Activated T-cell treated with anti-CD3 and anti-CD28 coated beads for 1 hour (primary cell): ENCODE measurements at regions not wholly inside any gene's neighbourhood (a gene's known extent, or its start where the extent isn't known, plus 50 kb on each side); places are given as distances from the start of the nearest gene placed in this dataset.

Source experiments
- DNase-seq: peaks from one replicate; pipeline ENCODE4 v3.0.0-alpha.2; 2020; ENCODE audit warnings: low read depth

DNA sequence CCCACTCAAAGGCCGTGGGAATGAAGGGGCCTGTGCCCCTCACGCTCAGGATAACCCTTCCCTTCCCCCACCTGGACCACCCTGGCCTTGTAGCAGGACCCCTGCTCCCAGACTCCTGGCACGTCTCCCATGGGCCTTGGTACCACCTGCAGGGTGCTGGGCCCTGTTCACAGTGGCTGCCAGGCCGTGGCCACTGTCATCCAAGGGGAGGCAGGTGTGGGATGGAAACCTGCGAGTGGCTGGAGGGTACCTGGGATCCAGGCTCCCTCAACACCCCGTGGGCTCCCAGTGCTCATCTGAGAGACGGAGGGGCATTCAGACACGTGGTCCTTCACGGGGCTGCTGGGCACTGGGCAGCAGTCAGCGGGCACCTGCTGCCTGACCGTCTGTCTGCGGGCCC is 75.6 kb upstream of the CIBAR2 start:
- DNase-seq = no peak

DNA sequence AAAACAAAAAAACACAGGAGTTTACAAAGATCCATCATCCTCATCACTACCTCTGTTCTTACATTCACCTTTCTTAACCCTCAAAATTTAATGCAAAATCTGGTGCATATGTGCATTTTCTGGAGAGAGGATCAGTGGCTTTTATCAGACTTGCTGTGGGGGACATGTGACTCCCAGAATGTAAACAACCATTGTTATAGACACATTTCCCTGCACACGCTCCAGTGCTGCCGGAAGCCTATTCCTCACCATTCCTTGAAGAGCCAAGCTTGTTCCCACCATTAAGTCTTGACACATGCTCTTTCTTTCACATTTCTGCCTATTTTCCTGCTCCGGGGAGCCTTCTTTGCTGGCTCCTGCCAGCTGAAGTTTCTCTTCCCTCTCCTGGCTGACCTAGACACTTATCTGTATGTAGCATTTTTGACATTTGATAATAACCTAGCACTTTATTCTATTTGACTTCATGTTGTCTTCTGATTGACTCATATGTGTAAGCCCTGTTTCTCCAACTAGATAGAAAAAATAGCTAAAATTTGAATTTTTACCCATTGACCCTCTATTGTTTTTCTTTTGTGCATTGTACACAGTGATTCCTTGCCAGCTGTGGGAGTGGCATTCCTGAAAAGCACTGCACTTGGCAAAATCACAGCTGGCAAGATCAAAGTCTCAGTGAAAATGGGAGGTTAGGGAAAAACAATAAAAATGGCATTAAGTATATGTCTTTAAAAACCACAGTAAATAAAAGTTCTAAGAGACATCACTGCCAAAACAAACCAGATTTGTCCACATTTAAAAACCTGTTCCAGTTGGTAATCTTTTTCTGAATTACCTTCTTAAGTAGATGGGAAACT is 76.8 kb upstream of the CIBAR2 start:
- no peak for DNase-seq

DNA sequence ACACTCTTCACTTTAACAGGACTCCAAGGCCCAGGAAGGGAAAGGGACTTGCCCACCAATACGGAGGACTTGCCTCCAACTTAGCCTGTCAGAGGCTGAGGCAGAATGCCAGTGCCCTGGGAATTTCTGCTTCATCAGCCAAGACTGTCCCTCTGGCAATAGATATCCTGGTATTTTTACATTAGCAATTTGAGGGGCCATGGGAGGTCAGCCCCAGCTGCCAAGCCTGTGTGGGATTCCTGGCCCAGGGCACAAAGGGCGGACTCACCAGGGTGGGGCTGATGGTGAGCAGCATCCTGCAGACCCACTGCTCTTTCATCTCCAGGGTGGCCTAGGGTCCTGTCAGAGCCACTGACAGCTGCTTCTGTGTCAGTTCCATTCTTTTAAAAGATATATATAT is 78.3 kb upstream of the CIBAR2 start:
- DNase-seq = no peak

DNA sequence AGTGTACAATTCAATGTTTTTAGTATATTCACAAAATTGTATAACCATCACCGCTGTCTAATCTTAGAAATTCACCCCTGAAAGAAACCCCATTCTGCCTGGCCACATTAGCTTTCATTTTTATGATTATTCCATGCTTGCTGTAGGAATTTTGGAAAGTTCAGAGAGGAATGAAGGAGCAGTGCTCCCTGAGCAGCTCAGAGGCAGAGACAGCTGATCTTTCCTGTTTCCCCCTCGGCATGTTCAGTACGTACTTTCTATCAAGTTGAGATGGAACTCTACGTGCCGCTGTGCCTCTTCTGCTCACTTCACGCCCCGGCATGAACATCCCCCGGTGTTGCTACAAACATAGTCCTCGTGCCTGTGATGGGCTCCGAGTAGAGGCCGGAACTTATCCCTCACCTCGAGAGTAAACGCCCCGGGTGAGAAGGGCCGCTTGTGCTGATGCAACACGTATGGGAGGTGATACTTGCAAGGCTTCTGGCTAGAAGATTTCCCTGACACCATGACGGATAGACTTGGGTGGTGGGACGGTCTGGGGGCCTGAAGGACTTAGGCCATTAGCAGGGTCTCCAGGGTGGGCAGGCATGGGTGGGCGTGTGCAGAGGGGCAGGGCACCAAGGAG is 79.2 kb upstream of the CIBAR2 start:
- no peak for DNase-seq

DNA sequence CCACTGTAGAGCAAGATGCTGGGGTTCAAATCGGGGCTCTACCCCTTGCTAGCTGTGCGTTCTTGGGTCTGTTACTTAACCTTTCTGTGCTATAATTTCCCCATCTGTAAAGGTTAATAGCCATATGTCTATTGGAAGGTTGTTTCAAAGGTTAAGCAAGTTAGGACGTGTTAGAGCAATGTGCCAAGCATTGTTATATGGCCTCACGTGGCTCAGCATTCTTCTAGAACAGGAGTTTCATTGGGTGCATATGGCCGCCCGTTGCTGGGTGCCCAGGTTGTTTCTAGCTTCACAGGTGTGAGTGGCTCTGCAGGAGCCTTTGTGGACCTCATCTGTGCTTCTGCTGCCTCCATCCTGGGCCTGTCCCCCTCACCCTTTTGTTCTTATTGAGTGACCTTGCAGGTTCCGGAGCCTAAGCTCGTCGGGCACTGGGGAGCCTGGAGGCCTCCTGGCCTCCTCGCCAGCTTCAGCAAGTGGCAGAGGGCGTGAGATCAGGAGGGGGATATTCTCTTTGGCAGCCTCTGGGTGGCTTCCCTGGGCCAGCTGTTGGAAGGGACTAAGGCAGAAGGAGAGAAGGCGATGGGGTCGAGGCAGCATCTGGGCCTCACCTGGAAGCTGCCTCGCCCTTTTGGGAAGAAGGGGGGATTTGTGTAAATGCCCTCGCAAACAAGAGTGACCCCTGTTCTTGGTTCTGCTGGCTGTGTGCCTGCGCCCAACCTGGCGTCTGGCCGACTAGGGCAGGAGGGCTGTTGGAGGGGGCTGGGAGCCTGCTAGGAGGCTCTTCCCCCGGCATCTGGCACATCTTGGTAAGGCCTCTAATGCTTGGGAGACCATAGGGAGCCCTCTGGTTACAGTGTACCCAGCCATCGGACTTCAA is 80.2 kb upstream of the CIBAR2 start:
- no peak for DNase-seq

DNA sequence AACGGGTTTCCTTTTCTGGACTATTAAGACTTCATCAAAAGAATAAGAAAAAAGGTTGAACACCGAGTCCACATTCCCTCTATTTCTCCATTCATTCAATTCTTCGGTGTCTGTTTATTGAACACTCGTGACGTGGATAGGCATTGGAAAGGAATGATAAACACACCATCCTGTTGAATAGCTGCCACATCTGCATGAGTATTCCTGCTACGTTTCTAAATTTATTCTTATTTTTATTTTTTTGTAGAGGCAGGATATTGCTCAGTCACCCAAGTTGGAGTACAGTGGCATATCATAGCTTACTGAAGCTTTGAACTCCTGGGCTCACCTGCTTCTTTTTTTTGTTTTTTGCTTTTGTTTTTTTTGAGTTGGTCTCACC is 80.8 kb upstream of the CIBAR2 start:
- DNase-seq = no peak

DNA sequence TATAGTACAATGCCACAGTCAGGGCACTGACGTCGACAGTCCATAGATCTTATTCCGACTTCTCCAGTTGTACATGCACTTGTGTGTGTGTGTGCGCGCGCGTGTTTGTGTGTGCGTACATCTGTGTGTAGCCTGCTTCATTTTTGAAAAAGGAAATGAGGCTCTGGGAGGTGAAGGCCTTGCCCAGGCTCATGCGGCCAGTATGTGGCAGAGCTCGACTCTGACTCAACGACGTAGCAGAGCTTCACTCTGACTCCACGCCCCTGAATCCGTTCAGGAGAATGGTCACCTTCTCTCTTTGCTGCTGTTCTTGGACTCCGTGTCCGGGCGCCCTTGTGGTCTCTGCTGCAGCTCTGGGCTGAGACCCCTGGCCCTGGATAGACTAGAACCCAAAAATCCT is 81.6 kb upstream of the CIBAR2 start:
- DNase-seq = no peak

DNA sequence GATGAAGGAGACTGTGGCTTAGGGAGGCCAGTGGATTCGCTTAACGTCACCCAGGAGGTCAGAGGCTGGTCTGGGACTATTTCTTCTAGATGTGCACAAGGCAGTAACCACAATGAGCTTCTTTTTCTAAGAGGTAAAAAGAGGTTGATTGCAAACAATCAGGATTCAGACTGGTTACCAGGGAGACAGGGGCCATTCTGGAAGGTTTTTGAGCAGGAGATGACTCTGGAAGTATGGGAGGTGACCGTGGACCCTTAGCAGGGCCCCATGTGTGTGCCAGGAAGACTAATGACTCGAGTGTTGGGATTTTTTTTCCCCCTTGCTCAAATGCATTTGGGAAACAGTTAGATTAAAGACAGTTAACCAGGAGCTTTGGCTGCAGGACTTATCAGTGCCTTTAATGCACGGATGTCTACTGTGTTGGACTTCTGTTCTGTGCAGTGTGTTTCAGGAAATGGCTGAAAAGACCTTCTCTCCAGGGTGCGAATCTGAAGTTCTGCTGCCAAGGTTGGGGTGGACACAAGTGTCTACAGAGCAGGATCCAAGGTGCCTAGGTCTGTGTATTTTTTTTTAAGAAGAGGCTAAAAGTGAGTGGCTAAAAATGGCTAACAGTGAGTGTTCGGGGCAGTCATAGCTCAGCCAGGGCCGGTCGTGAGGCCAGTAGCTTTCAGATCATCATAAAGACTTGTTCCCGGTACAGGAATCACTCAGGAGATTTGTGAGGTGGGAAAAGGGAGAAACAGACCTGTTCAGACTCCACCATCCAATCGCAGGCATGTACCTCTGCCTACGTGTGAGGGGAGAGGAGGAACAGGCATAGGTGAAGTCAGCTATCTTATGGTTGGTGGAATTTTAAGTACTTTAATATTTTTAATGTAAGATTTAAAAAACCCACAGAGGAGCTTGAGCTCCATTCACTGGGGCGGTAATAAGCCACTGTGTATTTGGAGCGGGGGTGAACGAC is 82.3 kb upstream of the CIBAR2 start:
- no peak for DNase-seq

DNA sequence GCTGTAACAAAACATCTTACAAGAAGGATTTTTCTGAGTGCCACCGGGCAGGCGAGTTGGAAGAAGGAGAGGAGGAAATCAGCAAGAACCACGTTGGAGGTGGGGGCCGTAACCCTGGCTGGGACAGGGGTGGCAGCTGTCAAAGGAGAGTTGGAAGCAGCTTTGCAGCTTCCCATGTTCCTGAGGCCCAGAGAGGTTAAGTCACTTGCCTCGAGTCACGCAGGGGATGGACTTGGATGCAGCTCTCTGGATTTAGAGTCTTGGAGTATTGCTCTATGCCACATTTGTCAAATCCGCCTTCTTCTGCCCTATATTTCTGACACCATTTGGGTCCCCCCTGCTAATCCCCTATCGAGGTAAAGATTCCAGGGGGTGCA is 83.0 kb upstream of the CIBAR2 start:
- no peak for DNase-seq

DNA sequence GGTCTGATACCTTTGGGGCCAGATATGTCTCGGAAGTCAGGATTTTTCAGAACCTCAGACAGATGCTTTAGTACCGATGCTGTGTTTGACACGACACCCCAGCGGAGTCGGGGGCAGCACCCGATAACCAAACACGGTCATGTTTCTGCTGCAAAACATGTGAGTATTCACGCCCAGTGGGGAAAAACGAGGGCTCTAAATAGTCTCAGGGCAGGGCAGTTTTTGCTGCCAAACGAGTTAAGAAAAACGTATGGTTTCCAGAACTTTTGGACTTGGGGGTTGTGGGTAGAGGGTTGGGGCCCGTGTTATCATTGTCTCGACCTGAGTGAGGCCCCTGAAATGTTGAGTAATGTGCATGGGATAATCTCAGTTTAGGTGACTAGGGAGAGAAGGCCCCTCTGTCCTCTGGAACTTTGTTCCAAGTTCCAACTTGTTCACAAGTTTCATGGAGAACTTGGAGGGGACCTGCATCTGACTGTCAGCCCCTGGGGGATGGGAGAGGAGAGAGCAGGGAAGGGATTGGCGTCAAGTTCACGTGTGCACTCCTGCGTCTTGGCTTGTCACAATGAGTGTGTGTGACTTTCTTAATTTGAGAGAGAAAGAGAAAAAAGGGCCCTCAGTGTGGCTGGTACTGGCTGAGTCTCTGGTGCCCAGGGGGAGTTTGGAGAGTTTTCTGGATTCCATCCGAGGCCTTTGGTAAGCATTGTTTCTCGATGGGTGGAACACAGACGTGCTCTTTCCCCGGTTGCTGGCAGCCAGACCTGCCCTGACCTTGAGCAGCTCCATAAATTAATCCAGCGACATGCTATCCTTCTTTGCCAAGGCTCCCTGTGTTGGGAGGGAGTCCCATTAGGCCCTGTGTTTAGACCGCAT is 83.9 kb upstream of the CIBAR2 start:
- DNase-seq = no peak

DNA sequence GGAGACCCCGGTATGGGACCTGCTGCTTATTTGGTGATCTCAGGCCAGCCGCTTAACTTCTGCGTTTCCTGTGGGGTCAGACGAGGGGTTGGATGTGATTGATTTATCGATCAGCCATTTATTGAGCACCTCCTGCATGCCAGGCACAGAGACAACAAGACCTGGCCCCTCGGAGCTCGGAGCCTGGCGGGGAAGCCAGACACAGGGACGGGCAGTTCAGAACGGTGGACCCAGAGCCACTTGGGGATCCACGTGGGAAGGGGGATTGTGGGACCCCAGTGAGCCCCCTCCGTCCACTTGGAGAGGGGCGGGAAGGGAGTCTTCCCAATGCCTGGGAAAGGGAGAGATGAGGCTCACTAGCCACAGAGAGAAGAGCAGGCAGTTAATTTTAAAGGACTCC is 84.7 kb upstream of the CIBAR2 start:
- no peak for DNase-seq

DNA sequence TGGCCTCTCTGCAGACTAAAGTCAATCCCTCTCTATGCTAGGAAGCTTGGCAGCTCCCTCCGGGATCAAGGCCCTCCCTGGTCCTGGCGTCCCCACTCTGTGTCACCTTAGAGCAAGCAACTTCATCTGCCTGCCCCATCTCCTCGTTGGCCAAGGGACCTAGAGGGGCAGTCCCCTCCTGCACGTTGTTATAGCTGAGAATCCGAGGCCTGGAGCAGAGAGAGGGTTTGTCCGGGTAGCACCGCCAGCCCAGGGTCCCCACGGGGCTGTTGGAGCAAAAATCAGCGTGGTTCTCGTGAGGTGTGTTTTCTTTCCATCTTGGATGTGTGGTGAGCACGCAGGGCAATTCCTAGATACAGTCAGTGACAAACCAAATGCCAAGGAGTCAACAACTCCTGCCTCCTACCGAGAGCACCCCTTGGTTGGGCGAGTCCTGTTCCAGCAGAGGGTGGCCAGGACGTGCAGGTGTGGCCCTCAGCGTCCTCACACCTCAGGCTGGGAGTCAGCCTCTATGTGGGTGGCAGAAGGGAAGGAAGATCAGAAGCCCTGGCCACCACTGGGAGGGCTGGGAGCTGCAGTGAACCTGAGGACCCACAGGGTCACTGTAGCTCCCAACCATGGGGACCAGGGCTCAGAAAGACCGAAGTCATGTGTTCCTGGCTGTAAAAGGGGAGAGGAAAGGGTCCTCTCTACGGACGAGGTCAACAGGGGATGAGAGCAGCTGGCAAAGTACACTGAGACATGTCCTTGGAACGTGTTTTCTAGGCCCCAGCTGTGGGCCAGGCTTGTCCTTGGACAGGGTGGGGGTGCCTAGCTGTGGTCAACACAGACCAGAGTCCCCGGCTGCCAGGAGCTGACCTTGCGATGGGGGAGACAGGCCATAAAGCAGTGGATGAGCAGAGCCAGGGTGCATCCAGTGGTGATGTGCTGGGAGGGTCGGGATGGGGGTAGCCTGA is 85.6 kb upstream of the CIBAR2 start:
- DNase-seq = no peak

DNA sequence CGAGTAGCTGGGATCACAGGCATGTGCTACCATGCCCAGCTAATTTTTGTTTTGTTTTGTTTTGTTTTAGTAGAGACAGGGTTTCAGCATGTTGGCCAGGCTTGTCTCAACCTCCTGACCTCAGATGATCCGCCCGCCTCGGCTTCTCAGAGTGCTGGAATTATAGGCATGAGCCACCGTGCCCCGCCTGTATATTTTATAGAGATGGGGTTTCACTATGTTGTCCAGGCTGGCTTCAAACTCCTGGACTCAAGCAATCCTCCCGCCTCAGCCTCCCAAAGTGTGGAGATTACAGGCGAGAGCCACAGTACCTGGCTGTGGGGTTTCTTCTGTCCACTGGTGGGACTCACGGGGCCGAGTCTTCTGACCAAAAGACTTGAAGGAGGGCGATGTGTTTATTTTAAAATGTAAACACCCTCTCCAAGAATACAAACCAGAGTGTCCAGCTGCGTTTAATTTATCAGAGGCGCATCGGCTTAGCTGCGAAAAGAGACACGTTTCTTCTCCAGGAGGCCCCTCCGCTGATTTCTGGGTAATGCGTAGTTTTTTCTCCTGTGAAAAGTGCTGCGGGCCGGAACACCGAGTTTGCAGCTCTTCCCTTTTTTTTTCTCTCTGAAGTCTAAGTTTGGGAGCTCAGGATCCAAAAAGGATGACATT is 86.9 kb upstream of the CIBAR2 start:
- DNase-seq = no peak

DNA sequence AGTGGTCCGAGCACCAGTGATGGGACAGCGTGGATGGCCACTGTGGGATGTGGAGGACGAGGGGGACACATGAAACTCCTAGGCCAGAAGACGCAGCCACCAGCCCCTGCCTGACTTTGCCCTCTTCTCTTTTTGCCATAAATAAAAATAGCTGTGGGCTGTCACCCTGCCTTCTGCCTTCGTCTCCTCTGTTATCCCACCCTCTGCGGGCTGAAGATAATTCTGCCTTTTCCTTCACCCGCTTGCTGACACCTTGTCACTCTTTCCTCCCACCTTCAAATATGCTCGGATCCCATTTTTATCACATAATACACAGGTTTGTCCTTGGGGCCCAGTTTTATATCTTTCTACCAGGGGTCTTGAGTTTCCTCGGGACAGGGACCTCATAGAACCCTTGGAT is 87.6 kb upstream of the CIBAR2 start:
- no peak for DNase-seq

DNA sequence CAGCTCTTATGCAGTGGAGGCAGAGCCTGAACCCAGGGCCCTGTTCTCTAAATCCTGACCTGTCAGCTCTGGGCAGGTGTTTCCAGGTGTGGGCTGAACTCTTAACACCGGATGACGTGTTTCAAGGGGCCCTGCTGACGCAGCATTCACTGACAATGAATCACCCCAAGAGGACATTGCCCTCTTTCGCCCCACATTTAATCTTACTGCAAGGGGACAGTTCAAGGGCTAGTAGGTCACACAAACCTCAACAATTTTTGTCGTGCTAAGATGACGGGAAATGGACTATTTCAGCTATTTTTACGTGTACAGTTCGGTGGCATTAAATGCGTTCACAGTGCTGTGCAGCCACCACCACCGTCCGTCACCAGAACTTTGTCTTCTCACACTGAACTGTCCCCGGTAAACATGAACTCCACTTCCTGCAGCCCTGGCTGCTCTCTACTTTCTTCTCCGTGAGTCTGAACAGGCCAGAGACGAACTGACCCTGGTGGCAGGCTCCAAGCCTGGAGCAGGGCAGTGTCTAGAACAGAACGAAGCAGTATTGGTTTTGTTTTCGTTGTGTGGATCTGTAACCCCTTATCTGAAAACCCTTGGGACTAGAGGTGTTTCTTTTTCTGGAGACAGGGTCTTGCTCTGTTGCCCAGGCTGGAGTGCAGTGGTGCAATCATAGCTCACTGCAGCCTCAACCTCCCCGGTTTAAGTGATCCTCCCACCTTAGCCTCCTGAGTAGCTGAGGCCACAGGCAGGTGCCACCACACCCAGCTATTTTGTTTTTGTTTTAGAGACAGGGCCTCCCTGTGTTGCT is 88.4 kb upstream of the CIBAR2 start:
- DNase-seq = no peak

DNA sequence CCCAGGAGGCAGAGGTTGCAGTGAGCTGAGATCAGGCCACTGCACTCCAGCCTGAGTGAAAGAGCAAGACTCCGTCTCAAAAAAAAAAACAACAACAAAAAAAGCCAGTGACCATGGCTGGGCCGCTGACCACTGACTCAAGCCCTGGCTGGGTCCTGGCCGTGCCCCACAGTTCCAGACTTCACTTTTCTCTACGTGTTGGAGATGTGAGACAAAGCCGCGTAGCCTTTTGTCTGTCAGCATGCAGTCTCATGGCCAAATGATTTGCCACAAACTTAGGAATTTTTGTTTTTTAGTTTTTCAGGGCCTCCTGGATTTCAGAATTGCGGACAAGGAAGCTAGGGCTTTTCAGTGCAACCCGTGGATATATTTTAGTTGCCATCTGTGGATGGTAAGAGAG is 89.3 kb upstream of the CIBAR2 start:
- DNase-seq = no peak

DNA sequence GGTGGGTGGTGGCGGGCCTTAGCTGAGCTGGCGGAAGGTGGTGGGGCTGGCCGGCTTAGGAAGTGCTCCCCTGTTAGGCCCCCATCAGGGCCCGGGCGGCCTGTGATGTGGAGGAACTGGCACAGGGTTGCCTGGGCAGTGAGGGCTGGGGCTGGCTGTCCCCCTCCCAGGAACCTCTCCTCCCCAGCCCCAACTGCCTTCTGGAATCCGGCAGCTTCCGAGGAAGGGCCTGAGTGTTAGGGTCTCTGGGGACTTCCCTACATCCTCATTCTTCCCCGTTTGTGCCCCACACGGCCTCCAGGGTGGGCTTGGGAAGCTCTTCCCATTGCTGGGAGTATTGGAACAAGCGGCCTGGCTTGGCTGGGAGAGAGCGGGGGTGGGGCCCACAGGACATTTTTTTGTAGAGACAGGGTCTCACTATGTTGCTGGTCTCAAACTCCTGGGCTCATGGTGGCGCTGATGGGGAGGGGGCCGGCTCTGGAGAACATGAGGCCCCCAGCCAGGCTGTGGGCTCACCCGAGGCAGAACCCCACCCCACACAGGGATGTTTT is 89.9 kb upstream of the CIBAR2 start:
- no peak for DNase-seq
